ENCODE measurements at regions not wholly inside any gene's neighbourhood (a gene's known extent, or its start where the extent isn't known, plus 50 kb on each side); places are given as distances from the start of the nearest gene placed in this dataset.
"Not testable (repeated sequence)": the region's sequence is repeated elsewhere in the genome, so short reads cannot be mapped to it uniquely, and the experiment has no call there.

DNA sequence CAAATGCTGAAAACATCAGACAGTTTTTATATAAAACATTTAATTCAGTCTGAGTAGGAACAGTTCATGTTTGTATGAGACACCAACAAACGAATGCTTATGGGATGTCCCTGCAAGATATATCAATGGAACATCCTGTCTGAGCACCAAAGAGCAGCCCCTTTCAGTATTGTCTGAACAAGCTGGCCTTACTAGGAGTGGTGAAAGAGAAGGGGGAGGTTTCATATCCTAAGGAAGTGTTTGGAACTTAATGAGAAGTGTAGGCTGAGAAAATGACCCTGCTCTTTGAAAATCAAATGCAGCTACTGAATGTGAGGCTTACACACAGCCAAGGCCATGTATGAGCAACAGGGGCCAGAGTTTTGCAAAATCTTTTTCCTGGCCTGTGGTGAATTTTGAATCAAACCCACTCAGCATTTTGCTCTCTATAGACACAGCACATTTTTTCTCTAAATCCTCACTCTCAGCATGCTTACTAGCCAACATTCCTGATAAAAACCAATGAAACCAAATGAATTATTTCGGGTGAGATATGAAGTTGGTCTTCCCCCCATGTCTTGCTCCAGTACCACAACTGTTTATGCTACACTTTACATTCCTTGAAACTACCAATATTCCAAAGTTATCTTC is 119.4 kb downstream of the LUZP4 start:
- DNase-seq, result no peak

DNA sequence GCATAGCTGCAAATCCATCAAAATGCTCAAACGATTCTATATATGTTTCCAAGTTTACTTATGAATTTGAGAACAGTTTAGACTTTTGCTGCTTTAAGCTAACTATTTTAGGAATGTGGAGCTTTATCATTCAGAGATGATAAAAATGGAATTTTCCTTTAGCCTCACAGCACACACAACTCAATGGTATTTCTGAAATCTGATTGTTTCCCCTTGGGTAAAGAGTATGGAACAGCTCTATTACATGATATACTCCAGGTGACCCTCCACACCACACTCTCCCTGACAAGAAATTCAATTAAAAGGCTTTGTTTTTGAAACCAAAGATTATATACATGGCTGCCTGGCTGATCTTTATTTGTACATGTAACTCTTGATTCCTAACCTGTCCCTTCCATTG is 120.0 kb downstream of the LUZP4 start:
- no peak for DNase-seq

DNA sequence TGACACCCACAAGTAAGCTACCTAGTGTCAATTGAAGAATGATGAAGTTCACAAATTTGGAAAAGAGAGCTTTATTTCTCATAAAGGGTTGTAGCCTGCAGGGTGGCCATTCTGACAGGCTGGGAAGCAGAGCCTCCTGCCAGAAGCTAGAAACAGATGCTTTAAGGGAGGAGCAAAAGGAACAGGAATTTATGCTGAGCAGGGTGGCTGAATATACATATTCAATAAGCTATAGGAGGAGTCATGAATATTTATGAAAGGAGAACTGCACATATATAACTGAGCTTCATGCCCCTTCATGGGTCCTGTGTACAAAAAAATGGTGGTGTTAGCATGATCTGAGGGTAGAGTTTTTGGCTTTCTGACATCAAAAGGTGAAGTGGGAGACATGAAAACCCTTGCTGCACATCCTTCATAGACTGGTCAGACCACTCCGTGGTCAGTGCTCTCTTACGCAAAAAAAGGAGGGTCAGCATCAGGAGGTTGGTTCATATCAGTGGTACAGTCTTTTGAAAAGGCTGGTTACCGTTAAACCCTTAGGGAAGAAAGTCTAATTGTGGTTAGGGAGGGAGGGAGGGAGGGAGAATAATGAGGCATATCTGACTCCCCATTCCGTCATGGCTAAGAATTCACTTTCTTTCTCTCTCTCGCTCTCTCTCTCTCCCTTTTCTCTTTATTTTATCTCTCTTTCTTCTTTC is 121.4 kb downstream of the LUZP4 start:
- no peak for DNase-seq

DNA sequence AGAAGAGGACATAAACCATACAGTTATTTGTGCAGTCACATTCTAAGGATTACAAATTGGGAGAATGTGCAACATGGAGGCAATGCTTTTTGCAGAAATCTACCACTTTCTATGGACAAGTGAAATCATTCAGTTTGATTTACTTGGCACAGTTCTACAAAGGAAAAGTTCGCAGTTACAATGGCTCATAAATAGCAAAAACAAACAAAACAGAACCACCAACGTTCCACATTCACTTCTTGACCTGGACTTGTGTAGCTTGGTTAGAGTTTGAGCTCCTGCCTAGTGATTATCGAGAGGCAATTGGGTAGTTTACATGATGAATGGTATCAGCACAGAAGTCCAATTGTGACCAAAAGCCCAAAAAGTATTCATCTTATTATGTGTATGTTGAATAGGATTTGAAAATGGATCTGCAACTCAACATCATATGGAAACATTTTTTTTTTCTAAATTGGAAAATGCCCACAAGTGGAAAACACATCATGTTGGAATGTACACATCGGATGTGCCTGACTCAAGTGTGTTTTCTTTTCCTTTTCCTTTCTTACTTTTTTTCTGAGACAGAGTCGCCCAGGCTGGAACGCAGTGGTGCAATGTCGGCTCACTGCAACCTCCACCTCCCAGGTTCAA is 123.8 kb downstream of the LUZP4 start:
- no peak for DNase-seq

DNA sequence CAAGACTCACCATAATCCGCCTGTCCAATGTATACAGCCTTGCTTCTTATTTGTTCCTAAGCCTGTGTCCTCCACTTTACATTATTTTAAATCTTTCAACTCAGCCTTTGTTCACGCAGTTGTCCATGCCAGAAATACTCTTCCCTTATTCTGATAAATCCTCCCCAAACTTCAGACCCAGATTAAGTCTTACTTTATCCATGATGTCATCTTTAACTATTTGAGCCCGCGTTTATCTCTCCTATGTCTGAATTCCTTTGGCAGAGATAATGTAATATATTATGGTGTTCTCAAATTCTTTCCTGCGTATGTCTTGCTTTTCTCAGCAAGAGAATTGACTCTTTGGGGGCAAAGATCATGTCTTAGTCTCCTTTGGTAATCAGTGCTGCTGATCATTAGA is 129.6 kb downstream of the LUZP4 start:
- DNase-seq, result no peak

DNA sequence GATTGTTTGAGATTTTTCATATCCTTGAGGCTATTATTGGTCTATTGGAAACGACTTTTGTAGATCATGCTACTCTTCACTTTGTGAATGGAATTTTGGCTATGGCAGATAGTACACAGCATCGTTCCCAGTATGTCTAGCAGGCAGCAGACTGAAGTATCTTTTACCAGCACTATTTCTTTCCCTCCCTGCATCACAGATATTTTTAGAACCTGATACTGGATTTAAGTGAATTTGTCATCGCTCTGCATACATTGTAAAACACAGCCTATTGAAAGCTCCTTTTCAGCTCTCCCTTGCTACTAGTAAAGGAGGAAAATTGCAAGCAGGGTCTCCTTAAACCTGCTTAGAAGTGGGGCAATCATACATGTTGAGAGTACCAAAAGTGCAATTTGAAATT is 133.6 kb downstream of the LUZP4 start:
- DNase-seq, result no peak

DNA sequence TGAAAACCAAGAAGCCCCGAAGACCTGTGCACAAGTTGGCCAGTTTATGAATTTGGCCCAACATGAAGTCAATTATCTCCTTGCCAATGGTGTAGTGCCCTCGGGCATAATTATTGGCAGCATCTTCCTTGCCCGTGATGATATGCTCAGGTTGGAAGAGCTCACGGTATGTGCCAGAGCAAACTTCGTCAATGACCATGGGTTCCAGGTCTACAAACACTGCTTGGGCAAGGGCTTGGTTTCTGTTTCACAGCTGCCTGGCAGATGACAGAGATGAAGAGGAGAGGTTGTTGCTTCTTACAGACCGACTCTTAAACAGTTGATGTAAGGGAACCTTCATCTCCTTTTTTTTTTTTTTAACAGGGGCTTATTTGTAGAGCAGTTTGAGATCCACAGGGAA is 135.6 kb upstream of the PLS3 start:
- no peak for DNase-seq

DNA sequence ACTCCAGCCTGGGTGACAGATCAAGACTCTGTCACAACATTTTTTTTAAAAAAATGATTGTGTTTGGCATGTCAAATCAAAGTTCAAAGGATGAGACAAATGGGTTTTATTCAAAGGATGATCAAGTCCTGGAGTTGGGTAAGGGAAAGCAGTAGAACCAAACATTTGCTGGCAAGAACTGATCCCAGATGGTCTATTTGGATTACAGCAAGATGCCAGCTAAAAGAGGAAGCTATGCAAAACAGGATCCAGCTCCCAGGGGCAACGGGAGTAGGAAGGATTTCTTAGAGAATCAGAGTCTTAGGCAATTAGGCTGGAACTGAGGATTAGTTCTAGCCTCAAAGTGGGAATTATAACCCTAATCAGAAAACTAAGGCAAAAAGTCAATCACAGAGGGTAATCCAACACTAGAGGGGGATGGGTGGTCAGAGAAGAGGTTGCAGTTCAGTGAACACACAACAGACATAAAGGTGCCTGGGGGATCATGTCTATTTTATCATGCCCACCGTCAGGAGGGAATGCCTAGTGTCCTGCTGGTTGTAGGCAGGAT is 133.0 kb upstream of the PLS3 start:
- DNase-seq, result no peak

DNA sequence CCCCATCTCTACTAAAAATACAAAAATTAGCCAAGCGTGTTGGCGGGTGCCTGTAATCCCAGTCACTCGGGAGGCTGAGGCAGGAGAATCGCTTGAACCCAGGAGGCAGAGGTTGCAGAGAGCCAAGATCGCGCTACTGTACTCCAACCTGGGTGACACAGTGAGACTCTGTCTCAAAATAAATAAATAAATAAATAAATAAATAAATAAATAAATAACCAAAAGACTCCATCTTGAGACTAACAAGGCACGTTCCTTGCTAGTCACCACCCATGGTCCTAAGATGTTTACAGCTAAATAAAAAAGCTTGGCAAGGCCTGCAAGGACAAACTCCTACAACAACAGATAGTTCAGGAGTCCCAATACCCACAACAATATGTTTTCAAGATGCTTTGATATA is 126.1 kb upstream of the PLS3 start:
- DNase-seq, result not testable (repeated sequence)

DNA sequence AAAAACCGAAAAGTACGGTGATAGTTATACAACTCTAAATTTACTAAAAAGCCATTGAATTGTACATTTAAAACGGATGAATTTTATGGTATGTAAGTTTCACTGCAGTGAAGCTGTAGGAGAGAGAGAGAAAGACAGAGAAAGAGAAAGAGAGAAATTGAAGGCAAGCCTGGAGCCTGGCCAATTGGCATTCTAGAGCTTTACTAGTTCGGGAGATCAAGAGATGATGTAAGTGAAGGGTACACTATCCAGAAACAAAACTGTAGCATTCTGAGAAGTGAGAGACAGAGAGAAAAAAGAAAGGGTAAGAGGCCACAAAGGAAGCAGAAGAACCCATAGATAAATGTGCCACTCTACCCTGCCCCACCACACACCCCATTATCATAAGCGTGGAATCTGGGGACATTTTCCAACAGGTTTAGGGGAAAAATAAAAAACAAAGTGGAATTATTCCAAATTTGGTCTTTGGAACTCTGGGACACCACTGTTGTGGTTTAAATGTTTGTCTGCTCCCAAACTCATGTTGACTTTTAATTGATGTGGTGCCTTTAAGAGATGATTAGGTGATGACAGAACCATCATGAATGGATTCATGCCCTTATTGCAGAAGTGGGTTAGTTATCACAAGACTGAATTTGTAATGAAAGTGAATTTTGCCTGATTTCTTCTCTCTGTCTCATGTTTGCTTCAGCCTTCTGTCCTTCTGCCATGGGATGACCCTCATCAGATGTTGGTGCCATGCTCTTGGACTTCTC is 123.0 kb upstream of the PLS3 start:
- DNase-seq, result no peak

DNA sequence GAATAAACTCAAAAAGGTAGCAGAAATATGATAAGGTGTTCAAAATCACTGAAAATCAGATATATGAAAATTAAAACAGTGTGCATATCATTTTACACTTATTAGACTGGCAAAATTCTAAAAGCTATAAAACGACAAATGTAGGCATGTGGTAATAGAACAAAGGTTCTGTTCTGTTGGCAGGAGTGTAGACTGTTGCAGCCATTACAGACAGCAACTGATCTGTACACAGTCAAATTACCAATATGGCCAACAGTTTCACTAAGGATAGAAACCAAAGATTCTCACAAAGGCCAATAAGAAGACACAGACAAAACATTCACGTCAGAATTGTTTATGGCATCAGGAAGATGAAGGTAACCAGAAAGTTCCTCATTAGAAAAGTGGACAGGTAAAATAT is 112.8 kb upstream of the PLS3 start:
- DNase-seq, result no peak

DNA sequence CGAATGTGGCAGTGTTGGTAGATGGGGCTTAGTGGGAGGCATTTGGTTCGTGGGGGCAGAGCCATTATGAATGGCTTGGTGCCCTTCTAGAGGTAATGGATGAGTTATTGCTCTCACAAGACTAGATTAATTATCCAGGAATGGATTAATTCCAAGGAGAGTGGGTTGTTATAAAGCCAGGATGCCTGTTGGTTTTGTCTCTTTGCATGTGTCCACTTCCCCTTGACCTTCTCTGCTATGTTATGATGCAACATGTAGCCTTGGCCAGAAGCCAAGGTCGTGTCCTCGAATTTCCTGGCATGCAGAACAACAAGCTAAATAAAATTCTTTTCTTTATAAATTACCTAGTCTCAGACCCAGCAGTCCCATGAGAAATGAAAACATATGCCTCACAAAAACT is 111.2 kb upstream of the PLS3 start:
- DNase-seq, result no peak

DNA sequence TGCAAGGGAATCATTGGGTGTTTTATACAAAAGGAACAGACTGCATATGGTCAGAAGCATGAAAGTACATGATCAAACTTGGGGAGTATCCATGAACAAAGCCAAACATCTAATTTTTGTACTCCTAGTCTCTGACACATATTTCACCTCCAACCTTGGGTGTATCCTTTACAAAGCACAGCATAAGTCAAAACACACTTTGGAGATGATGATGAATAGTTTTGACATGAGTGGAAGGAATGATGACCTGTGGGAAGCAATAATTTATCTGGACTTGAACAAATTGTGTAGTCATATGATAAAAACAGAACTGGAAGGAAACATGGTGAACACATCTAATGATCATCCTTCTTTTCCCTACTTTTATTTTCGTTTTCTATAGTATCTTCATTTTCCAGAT is 108.7 kb upstream of the PLS3 start:
- no peak for DNase-seq

DNA sequence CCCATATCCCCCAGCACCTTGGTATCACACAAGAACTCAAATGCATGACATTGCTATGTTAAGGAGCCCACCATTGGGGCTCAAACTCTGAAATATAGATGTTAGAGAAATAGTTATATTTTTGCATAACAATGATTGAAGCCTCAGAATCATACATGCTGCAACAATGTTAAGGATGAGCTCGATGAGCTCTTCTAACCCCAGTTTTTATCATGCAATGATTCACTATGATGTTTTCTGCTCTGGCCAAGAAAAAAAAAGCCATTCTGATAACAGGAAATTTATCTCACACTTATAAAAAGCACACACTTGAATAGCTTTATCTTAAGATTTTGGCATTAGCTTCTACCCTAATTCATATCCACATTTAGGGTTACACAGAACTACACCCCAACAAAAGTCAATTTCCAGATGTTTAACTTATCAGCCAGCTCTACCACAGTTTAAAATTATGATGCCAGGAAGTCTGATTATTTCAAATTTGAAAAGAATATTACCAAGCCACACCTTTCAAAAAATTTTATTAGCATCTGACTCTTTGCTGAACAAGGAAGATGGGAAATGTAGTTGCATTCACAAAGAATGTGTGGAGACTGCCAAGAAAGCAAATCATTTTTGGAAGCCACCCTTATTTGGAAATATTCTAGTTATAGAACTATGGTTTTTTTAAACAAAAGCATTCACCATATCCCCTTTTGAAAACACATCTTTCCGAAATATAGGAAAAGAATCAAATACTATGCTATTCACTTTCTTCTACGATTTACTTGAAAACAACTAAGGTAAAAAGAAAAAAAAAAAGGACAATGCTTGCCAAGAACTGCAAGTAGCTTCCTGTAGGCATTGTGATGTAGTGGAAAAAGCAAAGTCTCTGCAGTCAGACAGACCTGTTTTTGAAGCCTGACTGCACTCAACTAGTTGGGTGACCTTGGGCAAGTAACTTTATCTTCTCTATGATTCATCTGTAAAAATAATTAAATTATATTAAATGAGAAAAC is 100.8 kb upstream of the PLS3 start:
- no peak for DNase-seq

DNA sequence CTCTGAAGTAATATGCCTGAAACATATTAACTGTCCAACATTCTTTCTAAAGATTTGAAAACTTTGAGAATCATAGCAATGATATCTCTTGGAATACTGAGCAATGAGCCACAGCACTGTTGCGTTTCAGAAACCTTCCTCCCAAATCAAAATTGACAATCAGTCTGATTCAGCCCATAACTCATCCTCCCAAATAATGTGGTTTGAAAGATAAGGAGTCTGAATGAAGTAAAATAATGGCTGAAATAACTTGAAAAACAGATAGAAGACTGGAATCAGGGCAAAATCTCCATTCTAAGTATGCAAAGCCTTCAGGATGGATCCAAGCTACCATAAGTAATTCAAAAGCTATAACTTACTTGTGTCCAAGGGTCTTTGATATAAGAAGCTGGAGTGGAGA is 98.6 kb upstream of the PLS3 start:
- DNase-seq, result no peak

DNA sequence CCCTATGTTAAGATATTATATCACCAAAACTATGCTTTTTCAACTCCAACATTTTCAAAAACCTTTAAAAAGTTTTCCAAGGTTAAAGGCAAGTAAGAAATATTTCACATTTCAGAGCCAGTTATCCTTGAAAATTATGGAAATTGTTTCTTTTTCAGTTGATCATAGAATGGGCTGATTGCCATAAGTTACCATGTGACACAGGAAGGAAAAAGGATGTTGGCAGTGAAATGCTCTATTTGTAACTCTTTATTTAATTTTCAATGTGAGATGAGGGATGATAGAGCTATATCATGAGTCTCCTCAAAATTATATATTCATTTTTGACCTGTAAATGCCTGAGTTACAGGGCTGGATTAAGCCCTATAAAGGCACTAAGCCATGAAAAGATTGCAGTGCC is 93.0 kb upstream of the PLS3 start:
- DNase-seq, result no peak

DNA sequence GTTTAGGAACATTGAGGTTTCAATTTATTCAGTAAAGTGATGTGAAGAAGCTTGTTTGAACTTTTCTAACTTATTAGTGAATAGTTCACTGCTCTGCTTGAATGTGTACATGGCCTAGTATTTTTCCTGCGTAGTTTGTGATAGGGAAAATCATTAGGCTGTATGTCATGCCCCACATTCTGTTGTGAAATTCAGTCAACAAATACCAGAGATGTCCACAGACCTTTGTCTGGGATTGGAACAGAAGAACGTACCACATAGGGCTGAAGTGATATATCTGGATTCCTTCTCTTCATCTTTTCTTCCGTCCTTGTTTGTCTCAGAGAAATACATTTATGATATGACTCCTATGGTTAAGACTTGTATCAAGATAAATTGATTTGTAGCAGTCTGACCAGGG is 88.8 kb upstream of the PLS3 start:
- no peak for DNase-seq

DNA sequence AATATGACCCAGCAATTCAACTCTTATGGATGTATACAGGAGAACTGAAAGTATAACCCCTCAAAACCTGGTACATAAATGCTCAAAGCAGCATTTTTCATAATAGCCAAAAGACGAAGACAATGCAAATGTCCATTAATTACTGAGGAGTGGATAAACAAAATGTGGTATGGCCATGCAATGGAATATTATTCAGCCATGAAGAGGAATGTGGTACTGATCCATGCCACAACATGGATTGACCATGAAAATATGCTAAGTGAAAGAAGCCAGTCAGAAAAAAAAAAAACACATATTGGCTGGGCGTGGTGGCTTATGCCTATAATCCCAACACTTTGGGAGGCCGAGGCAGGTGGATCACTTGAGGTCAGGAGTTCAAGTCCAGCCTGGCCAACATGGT is 74.5 kb upstream of the PLS3 start:
- no peak for DNase-seq

DNA sequence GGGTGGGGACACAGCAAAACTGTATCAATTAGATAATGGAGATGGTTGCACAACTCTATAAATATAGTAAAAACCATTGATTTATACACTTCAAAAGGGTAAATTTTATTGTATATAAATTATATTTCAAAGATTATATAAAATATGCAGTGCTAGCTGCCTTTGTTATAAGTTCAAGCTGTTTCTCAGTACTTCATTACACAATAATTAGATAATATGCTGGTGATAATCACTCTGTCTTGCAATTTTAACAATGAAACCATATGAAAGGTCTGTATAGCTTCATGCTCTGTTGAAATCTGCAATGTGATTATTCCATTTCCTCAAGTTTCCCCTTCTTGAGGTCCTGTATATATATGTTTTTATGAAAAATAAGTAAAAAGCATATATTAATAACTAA is 73.4 kb upstream of the PLS3 start:
- no peak for DNase-seq

DNA sequence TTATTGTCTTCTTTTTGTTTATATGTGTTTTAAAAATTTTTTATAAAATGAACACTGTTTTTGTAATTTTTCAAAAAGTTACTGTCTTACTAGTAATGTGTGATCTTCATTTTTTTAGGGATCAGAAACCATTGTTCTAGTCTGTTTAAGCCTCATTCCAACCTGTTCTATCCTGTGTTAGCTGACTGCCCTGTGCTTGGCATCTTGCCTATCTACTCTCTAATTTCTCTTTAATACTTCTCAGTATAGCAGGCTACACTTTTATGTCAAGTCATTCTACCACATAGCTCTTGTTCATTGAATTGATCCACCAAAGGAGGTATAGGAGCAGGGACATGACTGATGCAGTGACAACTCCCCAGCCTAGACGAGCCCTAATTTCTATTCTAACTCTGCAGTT is 70.2 kb upstream of the PLS3 start:
- DNase-seq, result no peak

DNA sequence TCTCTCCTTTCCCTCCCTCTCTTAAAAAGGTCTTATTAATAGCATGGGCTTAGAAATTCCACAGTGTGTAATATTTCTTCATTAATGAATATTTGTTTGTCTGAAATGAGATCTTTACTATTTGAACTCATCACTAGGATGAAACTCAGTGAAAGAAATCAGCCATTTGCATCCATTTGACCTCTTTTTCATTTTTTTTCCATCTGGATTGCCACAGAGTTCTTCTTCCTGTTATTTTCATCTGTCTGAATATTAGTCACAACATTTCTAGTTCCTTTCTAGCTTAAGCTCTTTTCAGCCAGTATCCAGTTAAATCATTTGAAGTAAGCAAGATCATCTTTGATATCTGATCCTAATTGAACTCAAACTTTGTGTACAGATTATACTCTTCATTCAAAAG is 69.2 kb upstream of the PLS3 start:
- DNase-seq, result no peak

DNA sequence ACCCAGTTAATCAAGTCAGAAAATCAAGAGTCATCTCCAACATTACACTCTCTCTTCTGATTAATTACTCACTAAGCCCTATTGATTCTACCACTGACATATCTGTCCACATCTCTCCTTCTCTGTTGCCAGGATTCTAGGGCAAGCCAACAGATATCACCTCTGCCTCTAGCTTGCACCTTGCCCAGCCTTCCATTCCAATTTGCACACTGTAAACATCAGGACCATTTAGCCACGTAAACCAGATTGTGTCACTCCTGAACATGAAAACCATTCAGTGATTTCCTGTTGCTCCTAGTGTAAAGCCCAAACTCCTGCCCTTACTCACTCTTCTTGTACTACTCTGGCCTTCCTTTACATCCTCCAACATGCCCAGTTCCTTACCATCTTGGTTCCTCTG is 68.0 kb upstream of the PLS3 start:
- no peak for DNase-seq
